ENCODE measurements at regions not wholly inside any gene's neighbourhood (a gene's known extent, or its start where the extent isn't known, plus 50 kb on each side); places are given as distances from the start of the nearest gene placed in this dataset.

GRCh38 chr7:26964156-26964808, 99.9 kb upstream of the SKAP2 start:
- Histone ChIP-seq H3K9ac (ENCODE audit: insufficient read depth in 1 of 2, low read depth in 2 of 2, low read length in 2 of 2) (no peak overlapping the region), H2AFZ (ENCODE audit: low read depth, low read length) (no peak overlapping the region), H3K36me3 (ENCODE audit: control insufficient read depth, insufficient read depth, low read length) (no peaks in the 10 kb centered on the region), H3K9me1 (ENCODE audit: control insufficient read depth, insufficient read depth, low read length) (no peaks in the 10 kb centered on the region), H3K27me3 (ENCODE audit: control insufficient read depth in 2 of 2, insufficient read depth in 2 of 2, low read length in 2 of 2) (peaks cover 0 to 3% of the 10 kb centered on the region in 2 experiments; a peak in 1 of 5 replicates), H3K27ac (ENCODE audit: extremely low read depth, low read depth, low read length) (no peak overlapping the region), H4K20me1 (replicated peaks; ENCODE audit: control insufficient read depth, insufficient read depth, low read length) (no peaks in the 10 kb centered on the region), H3K79me2 (ENCODE audit: control insufficient read depth, insufficient read depth, low read length) (no peaks in the 10 kb centered on the region), H3K9me3 (replicated peaks; ENCODE audit: control insufficient read depth, insufficient read depth, low read depth, low read length) (no peaks in the 10 kb centered on the region), H3K4me2 (ENCODE audit: insufficient read depth, low read length) (no peak overlapping the region), H3K4me1 (replicated peaks in 1 of 2; ENCODE audit: control insufficient read depth in 2 of 2, insufficient read depth in 2 of 2, low read length in 2 of 2) (no peaks in the 10 kb centered on the region), H3K4me3 (no peak overlapping the region)
- ATAC-seq (no peak), FAIRE-seq (no peak), DNase-seq (ENCODE audit: extremely low read depth in 1 of 4, low spot score in 3 of 4) (no peak)
- BruUV-seq (replicated peaks) = no TSS peak
- ChIA-PET POLR2A (no interaction called here), CTCF (ENCODE audit: low intra/inter-chr PET ratio) (no interaction called here)
- TF ChIP-seq GABPB1 (CRISPR knock-in tag; IDR thresholded peaks at IDR 0.05) (no peak), XRCC3 (IDR thresholded peaks at IDR 0.05) (no peak), ZBTB5 (IDR thresholded peaks at IDR 0.05) (no peak), TSHZ1 (CRISPR knock-in tag; IDR thresholded peaks at IDR 0.05) (no peak), MEIS2 (IDR thresholded peaks at IDR 0.05; ENCODE audit: partially characterized antibody) (peak; percentile 11), HIVEP1 (CRISPR knock-in tag; IDR thresholded peaks at IDR 0.05) (no peak), ZBTB43 (CRISPR knock-in tag; IDR thresholded peaks at IDR 0.05) (no peak), POLR2A (conservative IDR thresholded peaks at IDR 0.05) (no peak)
- intact Hi-C loops (cut with micrococcal nuclease) (no loop called here), in situ Hi-C loops (cut with MboI) (no loop called here)
- WGBS (ENCODE audit: insufficient coverage, low coverage, missing lambda C conversion rate) = 0% methylated on average over 2 of the region's 2 CpGs

All from K562 (cell line).